ENCODE measurements at regions not wholly inside any gene's neighbourhood (a gene's known extent, or its start where the extent isn't known, plus 50 kb on each side); places are given as distances from the start of the nearest gene placed in this dataset.
"Not testable (repeated sequence)": the region's sequence is repeated elsewhere in the genome, so short reads cannot be mapped to it uniquely, and the experiment has no call there.

DNA sequence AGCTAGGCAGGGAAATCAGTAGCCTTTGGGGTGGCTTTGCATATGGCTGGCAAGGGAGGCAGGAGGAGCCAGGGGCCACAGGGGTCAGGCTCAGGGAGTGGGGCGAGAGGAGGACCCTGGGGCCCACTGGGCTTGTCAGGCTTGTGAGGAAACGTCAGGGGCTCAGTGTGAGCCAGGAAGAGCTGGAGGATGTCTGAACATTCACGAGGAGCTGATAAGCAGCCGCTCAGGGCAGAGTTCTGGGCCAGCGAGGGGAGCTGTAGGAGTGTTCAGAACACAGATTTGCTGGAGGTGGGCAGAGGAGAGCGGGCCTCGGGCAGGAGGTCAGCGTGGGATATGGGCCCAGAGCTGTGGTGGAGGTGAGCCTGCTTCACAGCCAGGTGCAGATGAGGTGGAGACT, 72.7 kb upstream of the MTLN start:
- not testable (repeated sequence) for DNase-seq

DNA sequence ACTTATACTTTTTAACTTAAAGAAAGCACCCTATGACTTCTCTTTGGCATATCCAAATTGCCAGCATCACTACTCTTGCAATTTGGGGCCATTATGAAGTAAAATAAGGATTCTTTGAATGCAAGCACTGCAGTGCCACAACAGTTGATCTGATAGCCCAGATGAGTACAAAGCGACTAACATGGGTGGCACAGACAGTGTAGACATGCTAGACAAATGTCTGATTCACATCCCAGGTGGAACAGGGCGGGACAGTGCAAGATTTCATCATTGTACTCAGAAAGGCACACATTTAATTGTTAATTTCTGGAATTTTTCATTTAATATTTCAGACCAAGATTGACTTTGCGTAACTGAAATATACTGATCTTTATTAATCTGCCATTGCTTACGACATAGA, 68.5 kb upstream of the MTLN start:
- not testable (repeated sequence) for DNase-seq

DNA sequence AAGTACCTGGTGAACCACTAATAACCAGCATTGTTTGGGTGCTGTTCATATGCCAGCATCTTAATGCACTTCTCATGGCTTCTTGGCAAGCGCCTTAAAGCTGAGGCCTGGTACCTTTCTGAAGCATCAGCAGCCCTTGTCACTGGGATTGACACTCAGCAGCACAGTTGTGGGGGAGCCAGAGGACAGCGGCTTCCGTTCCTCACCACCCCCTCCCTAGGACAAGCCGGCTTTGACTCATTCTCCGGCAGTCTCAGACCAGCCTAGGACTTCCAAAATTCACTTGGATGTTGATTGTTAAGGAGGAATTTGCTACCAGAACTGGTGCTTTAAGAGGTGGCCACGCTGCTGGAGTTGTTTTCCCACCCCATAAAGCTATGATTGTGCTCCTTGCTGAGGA, 64.7 kb upstream of the MTLN start:
- not testable (repeated sequence) for DNase-seq

DNA sequence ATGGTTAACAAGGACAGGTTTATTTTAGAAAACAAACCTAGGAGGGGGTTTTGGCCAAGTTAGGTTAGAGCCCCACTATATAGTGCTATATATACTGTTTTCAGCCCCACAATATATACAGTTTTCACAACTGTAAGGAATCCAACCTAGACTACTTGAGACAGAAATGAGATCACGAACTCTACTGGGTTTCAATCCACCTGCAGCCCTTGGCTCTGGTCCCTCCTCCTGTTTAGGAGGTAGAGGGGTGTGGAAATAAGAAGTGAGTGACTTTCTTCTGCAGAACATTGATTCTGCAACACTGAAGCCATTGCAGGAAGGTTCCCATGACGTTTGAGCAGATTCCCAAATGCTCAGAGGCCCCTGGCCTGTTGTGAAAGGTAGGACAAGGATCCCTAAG, 63.7 kb upstream of the MTLN start:
- not testable (repeated sequence) for DNase-seq

DNA sequence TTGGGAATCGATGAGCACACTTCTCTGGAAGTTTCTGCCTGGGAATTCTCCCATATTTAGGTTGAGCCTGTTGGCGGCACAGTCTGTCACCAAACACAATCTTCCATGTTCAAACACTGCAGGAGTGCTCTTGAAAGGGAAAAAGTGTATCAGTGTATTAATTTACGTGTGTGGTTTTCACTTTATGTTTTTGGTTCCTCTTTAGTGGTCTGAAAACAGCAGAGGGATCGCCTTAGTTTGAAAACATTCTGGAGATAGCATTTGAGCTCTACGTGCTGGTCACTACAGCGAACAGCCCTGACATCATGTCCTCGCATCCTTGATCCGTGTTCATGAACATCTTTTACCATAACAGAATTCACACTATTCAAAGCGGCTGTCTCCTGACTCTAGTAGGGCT, 57.3 kb upstream of the MTLN start:
- DNase-seq = not testable (repeated sequence)

DNA sequence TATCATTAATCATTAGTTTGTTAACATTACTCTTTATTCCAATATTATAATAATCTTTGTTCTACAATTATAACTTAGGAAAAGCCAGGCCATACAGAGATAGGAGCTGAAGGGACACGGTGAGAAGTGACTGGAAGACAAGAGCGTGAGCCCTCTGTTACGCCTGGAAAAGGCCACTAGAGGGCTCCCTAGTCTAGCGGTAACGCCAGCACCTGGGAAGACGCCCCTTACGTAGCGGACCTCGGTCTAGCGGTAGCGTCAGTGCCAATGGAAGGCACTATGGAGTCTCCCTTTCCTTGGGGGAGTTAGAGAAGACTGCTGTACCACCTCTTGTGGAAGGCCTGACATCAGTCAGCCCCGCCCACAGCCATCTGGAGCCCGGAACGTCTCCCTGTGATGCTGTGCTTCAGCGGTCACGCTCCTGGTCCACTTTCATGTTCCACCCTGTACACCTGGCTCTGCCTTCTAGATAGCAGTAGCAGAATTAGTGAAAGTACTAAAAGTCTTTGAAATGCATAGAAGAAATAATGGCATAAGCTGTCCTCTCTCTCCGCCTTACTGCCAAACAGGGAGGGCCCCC, 55.6 kb upstream of the MTLN start:
- not testable (repeated sequence) for DNase-seq

DNA sequence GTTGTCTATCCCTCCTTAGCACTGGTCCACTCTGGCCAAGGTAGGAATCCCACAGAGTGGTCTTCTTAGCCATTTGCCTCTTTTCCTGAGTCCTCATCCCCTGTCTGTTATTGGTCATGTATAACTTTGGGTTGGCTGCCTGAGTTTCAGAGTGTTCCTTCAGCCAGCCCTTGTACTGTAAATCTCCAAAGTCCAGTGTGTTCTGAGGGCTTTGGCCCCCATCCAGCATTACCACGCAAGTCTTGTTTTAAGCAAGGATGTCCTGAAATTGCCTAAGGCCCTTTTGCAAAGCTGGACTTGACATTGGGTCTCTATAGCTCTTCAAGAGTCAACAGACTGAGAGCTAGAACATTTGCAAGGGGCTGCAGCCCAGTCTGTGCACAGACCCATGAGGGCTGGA, 52.5 kb upstream of the MTLN start:
- not testable (repeated sequence) for DNase-seq

DNA sequence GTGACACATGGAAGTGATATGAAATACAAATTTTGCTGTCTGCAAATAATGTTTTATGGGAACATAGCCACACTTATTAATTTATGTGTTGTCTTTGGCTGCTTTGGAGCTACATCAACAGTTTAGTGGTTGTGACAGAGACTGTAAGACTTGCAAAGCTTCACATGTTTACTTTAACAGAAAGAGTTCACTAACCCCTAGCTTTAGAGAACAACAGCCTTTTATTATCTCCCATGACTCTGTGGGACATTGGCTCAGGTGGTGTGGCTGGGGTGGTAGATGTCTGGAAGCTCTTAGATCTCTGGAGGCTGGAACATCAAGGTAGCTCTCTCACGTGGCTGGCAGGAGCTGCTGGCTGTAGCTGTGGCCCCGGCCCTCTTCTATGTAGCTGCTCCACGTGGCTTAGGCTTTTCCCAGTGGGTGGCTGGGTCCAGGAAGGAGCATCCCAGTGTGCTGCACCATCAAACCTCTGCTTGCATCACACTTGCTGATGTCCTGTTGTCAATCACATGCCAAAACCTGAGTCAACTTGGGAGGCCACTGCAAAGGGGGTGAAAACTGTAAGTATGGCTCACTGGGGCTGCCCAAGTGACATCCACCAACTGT, 51.8 kb upstream of the MTLN start:
- not testable (repeated sequence) for DNase-seq

DNA sequence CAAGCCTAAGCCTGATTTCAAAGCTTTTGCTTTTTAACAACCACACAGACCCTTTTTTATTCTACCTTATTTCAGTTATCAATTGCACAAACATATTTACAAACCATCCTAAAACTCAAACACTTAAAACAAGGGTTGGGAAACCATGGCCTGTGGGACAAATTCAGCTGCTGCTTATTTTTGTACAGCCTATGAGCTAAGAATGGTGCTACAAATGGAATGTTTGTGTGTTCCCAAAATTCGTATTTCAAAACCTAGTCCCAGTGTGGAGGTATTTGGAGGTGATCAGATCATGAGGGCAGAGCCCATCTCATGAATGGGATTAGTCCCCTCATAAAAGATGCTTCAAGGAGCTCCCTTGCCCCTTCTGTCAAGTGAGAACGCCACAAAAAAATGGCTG, 51.1 kb upstream of the MTLN start:
- not testable (repeated sequence) for DNase-seq
